C4-2B (cell line): ENCODE measurements at regions not wholly inside any gene's neighbourhood (a gene's known extent, or its start where the extent isn't known, plus 50 kb on each side); places are given as distances from the start of the nearest gene placed in this dataset.

Source experiments
- H3K27ac ChIP-seq: fragments of 450-650 bp; 2 replicates; pipeline ENCODE4 v1.5.1; 2017
- ZFX ChIP-seq: fragments of 450-650 bp; IDR thresholded peaks from 2 replicates; pipeline ENCODE4 v1.6.1; 2017
- TF ChIP-seq, protein P1 (sequence below): fragments of 450-650 bp; conservative IDR thresholded peaks from 2 replicates; pipeline ENCODE4 v1.5.1; 2017; ENCODE audit warnings: mild to moderate bottlenecking

DNA sequence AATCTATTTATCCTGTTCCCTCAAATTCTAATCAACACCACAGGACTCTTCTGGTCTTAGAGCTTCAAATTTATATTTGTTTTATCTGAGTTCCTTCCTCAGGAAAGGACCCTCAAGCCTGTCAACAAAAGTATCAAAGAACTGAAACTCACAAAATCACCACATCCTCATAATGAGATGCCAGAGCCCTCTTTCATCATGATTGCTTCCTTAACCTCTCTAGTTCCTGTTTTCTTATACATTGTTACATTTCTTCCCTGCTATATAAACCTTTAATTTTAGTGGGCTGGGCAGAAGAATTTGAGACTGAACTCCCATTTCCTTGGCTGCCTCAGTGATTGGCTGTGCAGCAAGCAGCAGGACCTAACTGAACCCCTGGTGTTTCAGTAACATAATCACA lies 189.7 kb downstream of the ZNF248 start:
- no peak for TF ChIP-seq ZFX
- H3K27ac ChIP-seq = no peak overlapping the region

DNA sequence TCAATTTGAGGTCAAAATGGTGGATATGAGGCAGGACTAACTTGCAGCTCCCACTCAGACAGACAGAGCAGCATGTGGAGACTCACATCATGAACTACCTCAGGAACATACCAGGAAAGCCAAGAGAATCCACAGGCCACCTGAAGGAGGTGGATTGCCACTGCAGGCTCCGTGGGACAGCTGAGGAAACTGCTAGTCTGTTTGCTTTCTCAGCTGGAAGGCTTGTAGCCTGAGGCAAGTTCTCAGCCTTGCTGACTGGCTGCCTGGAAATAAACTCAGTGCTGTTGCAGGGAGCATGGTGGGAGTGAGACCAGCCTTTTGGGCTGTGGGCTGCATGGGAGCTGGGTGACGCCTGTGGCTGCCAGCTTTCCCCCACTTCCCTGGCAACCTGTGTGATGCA lies 202.9 kb downstream of the ZNF248 start:
- TF ChIP-seq ZFX = no peak
- TF ChIP-seq, protein P1, sequence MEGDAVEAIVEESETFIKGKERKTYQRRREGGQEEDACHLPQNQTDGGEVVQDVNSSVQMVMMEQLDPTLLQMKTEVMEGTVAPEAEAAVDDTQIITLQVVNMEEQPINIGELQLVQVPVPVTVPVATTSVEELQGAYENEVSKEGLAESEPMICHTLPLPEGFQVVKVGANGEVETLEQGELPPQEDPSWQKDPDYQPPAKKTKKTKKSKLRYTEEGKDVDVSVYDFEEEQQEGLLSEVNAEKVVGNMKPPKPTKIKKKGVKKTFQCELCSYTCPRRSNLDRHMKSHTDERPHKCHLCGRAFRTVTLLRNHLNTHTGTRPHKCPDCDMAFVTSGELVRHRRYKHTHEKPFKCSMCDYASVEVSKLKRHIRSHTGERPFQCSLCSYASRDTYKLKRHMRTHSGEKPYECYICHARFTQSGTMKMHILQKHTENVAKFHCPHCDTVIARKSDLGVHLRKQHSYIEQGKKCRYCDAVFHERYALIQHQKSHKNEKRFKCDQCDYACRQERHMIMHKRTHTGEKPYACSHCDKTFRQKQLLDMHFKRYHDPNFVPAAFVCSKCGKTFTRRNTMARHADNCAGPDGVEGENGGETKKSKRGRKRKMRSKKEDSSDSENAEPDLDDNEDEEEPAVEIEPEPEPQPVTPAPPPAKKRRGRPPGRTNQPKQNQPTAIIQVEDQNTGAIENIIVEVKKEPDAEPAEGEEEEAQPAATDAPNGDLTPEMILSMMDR = 0 out of 2 replicates have a peak, but pooled peaks have one; percentile 5

GRCh38 chr10:37643187-37643586 lies 214.2 kb downstream of the ZNF248 start:
- TF ChIP-seq, protein P1 = no peak
- TF ChIP-seq ZFX = no peak
- H3K27ac ChIP-seq = no peak overlapping the region

More for the DNA sequence above, 202.9 kb downstream of the ZNF248 start:
- H3K27ac ChIP-seq = no peak overlapping the region

DNA sequence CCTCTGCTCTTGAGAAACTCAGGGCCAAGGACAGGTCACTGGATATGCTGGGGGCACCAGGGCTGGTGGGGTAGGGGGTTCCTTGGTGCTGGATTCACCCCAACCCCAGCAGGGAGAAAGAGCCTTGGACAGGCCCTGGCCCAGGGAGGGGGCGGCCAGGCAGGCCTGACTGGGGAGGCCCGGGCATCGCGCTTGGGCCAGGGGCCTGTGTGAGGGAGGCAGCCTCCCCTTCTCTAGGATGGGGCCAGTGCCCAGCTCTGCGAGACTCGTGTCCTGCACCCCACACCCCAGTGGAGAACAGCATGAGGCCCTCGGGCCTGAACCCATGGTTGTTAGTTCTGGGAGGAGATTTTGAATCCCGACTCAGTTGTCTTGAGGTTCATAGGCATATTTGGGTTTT lies 217.1 kb downstream of the ZNF248 start:
- no peak for TF ChIP-seq ZFX
- TF ChIP-seq, protein P1 = no peak

DNA sequence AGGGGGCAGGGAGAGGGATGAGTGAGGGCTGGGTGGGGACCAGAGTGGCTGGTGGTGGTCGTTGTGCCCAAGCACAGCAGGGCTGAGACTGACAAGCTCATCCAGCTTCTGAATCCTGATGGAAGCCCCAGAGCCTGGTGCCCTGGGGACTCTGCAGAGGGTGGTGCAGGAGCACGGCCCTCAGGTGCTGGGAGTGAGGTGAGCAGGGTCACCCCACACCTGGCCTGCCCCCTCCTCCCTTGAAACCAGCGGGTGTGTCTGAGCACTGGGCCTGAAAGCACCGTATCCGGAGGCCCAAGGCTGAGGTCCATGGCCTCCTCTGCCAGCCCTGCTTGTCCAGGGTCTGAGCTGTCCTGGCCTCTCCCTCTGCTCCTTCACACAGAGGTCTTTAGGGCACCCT lies 218.2 kb downstream of the ZNF248 start:
- H3K27ac ChIP-seq = no peak overlapping the region
- TF ChIP-seq, protein P1 = no peak

More for the DNA sequence above, 217.1 kb downstream of the ZNF248 start:
- H3K27ac ChIP-seq = no peak overlapping the region

DNA sequence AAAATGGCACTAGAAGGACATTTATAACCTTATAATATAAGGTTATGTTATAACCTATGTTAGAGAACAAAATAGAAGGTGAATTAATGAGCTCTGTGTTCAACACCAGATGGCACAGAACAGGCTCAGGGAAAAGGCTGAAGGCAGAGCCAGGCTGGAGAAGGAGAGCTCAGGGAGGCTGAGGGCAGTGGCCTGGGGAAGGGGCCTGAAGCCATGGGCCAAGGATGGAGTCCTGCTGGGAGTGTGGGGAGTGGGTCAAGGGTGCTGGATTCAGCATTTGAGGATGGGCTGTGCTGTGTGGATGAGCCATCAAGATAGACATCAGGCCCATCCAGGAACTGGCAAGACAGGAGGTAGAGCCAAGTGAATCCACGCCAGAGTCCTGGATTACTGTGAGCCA lies 218.8 kb downstream of the ZNF248 start:
- no peak overlapping the region for H3K27ac ChIP-seq
- TF ChIP-seq ZFX = no peak
- TF ChIP-seq, protein P1 = no peak

- TF ChIP-seq, protein P1 = no peak
- TF ChIP-seq ZFX = no peak
- H3K27ac ChIP-seq = no peak overlapping the region
These were observed 223.0 kb downstream of the ZNF248 start for GRCh38 chr10:37634351-37634880.

GRCh38 chr10:37632641-37633040 lies 224.8 kb downstream of the ZNF248 start:
- no peak overlapping the region for H3K27ac ChIP-seq
- no peak for TF ChIP-seq ZFX
- TF ChIP-seq, protein P1 = no peak
